ENCODE measurements at regions not wholly inside any gene's neighbourhood (a gene's known extent, or its start where the extent isn't known, plus 50 kb on each side); places are given as distances from the start of the nearest gene placed in this dataset.
"Not testable (repeated sequence)": the region's sequence is repeated elsewhere in the genome, so short reads cannot be mapped to it uniquely, and the experiment has no call there.

DNA sequence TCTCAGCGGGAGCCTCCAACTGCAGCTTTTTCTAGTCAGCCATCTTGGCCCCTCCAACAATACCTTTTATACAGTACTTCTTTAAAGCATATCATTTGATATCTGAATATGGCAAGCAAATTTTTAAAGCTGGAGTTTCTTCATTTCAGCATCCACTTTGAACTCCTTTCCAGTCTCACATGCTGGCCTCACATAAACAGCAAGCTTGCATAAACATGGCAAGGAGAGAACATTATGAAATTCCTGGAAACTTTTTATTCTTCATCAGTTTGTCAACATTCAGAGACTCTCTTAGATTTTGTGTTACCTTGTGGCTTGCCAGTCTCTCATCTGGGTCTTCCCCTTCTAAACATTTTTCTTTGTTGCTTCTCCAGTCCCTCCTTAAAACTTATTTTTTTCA lies 745.3 kb downstream of the NR2F1-AS1 start:
- intact Hi-C loops (cut with DNase I), result loop anchor here (10.0 kb wide), 1 partner anchor 521 kb away; no protein-coding TSS in a partner anchor
- no peak for DNase-seq (ENCODE audit: missing footprints)
- no peak for ATAC-seq

DNA sequence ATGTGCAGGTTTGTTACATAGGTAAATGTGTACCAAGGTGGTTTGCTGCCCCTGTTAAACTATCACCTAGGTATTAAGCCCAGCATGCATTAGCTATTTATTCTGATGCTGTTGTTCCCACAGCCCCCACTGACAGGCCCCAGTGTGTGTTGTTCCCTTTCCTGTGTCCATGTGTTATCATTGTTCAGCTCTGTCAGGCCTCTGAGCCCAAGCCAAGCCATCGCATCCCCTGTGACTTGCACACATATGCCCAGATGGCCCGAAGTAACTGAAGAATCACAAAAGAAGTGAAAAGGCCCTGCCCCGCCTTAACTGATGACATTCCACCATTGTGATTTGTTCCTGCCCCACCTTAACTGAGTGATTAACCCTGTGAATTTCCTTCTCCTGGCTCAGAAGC lies 757.5 kb downstream of the NR2F1-AS1 start:
- intact Hi-C loops (cut with DNase I), result not testable (repeated sequence)

GRCh38 chr5:92822183-92822582 lies 758.8 kb downstream of the NR2F1-AS1 start:
- DNase-seq (ENCODE audit: missing footprints), result no peak
- no peak for ATAC-seq
- intact Hi-C loops (cut with DNase I), result no loop called here

More for the DNA sequence above, 757.5 kb downstream of the NR2F1-AS1 start:
- ATAC-seq; DNase-seq (ENCODE audit: missing footprints): not testable (repeated sequence)

GRCh38 chr5:92809855-92810465 lies 771.1 kb downstream of the NR2F1-AS1 start:
- ATAC-seq (no peak), DNase-seq (ENCODE audit: missing footprints) (no peak)
- intact Hi-C loops (cut with DNase I), result no loop called here

- intact Hi-C loops (cut with DNase I), result no loop called here
- ATAC-seq, result no peak
- no peak for DNase-seq (ENCODE audit: missing footprints)
Measured at GRCh38 chr5:92808474-92808873, 772.5 kb downstream of the NR2F1-AS1 start.

DNA sequence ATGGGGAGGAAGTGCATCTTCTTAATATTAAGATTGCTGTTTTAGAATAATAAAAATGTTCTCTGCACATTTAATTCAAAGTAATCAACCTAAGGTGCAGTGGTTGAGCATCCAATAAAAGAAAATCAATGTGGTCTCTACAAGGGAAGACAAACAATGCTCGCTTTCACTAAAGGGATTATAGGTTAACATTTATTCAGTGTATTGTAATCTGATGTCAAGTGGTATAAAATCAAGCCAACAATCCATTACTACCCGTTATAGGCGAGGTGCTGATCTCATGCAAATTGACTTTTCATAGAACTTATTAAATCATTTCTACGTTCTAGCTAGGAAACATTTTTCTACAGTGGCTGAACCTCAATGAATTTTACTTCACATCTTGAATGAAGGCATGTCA lies 773.9 kb downstream of the NR2F1-AS1 start:
- DNase-seq (ENCODE audit: missing footprints), result no peak
- intact Hi-C loops (cut with DNase I), result no loop called here
- no peak for ATAC-seq

DNA sequence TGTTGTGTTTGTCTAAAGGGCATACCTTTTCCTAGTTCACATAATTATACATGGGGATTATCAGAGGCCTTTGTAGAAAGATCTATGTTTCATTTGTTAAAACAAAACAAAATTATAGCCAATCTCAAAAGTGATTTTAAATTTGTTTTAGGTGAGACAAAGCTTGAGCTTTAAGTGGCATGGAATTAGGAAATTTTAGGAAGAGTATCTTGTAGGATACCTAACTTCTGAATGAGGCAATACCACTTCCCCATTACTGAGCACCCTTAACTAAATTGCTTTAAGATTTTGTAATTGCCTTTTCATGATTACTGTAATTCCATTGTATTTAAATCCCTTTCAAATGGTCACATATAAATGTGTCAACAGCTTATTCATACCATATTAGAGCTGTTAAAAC lies 775.6 kb downstream of the NR2F1-AS1 start:
- DNase-seq (ENCODE audit: missing footprints) (no peak), ATAC-seq (no peak)
- intact Hi-C loops (cut with DNase I), result no loop called here

DNA sequence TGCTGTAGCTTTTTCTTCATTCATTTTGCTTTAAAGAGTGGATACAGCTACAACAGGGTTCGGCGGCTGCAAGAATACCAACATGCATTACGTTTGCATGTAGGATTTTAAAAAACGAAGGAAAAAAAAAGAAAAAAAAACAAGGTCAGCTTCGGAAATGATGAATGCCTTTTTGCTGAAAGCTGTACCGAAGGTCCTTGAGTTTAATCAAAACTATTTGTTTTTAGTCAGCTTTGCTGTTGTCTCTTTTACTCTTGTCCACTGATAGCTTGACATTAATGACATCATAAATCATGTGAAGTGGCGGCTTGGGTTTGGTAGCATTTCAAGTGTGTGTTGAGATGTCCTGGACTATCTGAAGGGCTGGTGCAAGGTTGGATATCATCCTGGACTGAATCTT lies 779.1 kb downstream of the NR2F1-AS1 start:
- ATAC-seq (no peak), DNase-seq (ENCODE audit: missing footprints) (no peak)
- intact Hi-C loops (cut with DNase I), result no loop called here

DNA sequence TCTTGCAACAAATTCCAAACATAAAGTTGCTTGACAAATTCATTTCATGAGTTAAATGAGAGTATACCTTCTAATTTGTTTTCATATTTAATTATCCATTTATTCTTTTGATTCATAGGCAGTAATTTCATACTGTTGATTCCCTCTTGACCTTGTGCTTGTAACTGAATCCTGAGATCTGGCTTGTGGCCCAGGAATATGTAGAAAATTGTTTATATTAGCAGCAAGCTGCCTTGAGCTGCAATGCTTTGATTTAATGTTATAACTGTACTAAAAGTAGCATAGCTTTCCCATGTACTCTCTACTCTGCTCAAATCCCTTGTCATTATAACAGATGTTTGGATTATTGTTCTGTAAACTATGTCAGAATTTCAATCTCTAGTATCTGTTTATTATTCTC lies 780.7 kb downstream of the NR2F1-AS1 start:
- ATAC-seq (no peak), DNase-seq (ENCODE audit: missing footprints) (no peak)
- intact Hi-C loops (cut with DNase I), result no loop called here

GRCh38 chr5:92795633-92796032 lies 785.4 kb downstream of the NR2F1-AS1 start:
- DNase-seq (ENCODE audit: missing footprints), result no peak
- no peak for ATAC-seq
- intact Hi-C loops (cut with DNase I), result no loop called here

DNA sequence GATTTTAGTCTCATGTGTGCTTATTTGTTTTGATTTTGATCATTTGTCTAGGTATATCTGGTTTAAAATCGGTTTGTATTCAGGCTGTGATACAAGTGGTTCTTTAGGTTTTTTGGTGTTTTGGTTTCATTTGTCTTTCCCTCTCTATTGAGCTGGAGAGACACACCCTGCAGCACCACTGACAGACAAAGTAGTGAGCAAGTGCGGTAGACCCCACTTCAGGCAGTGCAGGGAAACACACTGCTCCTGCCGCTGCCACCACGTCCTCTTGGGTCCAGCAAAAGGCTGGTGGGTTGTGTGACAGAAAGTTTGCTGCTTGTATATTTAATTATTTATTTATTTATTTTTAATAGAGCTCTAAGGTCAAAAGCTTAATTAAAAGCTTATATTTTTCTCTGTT lies 801.0 kb downstream of the NR2F1-AS1 start:
- ATAC-seq (no peak), DNase-seq (ENCODE audit: missing footprints) (no peak)
- intact Hi-C loops (cut with DNase I), result no loop called here

- no peak for ATAC-seq
- DNase-seq (ENCODE audit: missing footprints), result no peak
- intact Hi-C loops (cut with DNase I), result no loop called here
Measured at GRCh38 chr5:92779536-92779935, 801.5 kb downstream of the NR2F1-AS1 start.

GRCh38 chr5:92778261-92778660 lies 802.8 kb downstream of the NR2F1-AS1 start:
- intact Hi-C loops (cut with DNase I), result no loop called here
- ATAC-seq (no peak), DNase-seq (ENCODE audit: missing footprints) (no peak)

- intact Hi-C loops (cut with DNase I), result no loop called here
- ATAC-seq (no peak), DNase-seq (ENCODE audit: missing footprints) (no peak)
Measured at GRCh38 chr5:92777421-92777820, 803.6 kb downstream of the NR2F1-AS1 start.

DNA sequence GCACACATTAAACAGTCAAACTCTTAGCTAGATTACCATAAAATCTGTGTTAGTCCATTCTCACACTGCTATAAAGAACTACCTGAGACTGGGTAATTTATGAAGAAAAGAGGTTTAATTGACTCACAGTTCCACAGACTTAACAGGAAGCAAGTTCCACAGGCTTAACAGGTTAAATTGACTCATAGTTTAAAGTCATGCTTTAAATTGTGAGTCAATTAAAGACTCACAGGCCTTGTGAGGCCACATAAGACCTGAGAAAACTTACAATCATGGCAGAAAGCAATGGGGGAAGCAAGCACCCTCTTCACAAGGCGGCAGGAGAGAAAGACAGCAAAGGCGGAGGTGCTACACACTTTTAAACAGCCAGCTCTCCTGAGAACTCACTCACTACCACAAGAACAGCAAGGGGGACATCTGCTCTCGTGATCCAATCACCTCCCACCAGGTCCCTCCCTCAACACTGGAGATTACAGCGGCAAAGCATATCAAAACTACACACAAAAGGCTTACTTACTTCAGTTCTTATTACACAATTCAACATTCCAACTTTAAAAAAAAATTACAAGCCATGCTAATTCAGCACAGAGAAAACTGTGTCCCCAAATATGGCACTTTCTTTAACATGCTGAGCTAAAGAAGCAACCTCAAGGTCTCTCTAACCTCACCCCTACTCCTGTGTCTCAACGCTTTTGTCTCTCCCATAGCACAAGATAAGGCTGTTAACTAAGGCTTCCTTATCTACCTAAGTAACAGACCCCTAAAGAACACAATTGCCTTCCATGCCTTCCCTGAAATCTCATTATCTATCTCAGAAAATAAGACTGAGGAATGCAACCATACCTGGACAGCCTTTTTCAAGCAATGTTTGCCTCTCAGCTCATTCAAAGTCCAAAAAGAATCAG lies 805.1 kb downstream of the NR2F1-AS1 start:
- no peak for DNase-seq (ENCODE audit: missing footprints)
- intact Hi-C loops (cut with DNase I), result no loop called here
- ATAC-seq, result no peak

- ATAC-seq, result no peak
- intact Hi-C loops (cut with DNase I), result no loop called here
Measured at GRCh38 chr5:92769978-92770377, 811.0 kb downstream of the NR2F1-AS1 start.

DNA sequence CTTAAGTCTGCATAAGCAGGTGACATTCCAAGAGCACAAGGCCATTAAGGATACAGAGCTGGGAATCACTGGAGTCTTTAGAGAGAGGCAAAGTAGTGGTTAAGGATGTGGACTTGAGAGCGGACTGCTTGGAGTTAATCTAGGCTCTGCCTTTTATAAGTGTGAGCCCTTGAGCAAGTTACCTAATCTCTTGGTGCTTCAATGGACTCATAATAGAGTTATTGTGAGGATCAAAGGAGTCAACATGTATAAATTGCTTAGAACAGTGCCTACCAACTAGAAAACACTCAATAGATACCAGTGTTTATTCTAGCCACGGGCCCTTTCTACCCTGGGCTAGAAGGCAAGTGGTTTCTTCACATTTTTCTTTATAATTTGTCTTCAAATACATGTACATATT lies 819.4 kb downstream of the NR2F1-AS1 start:
- DNase-seq (ENCODE audit: missing footprints) (no peak), ATAC-seq (no peak)
- intact Hi-C loops (cut with DNase I), result no loop called here

More at GRCh38 chr5:92769978-92770377, 811.0 kb downstream of the NR2F1-AS1 start:
- DNase-seq (ENCODE audit: missing footprints), result no peak

GRCh38 chr5:92760550-92760949 lies 820.5 kb downstream of the NR2F1-AS1 start:
- intact Hi-C loops (cut with DNase I), result no loop called here
- DNase-seq (ENCODE audit: missing footprints), result no peak
- ATAC-seq, result no peak

DNA sequence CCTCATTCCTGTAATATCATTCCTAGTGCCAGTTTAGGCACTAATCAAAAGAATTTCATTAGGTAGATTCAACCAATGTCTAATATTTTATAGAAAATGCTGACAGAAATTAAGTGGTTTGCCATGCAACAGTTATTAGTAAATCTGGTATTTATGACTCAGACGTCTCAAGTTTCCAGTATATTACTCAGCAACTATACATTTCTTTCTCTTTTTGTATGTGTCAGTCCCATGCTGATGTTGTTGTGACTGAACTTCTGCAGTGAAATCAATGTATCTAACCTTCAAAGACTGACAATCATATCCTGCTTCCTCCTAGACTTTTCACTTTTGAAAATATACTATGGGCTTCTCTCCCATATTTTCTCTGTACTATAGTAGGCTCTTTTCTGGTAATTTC lies 822.5 kb downstream of the NR2F1-AS1 start:
- DNase-seq (ENCODE audit: missing footprints) (no peak), ATAC-seq (no peak)
- intact Hi-C loops (cut with DNase I), result no loop called here

- intact Hi-C loops (cut with DNase I), result no loop called here
- no peak for ATAC-seq
- no peak for DNase-seq (ENCODE audit: missing footprints)
Measured at GRCh38 chr5:92749943-92750342, 831.1 kb downstream of the NR2F1-AS1 start.

Measured in Right ventricle myocardium inferior (tissue), 1 donor.